ENCODE measurements at regions not wholly inside any gene's neighbourhood (a gene's known extent, or its start where the extent isn't known, plus 50 kb on each side); places are given as distances from the start of the nearest gene placed in this dataset.
"Not testable (repeated sequence)": the region's sequence is repeated elsewhere in the genome, so short reads cannot be mapped to it uniquely, and the experiment has no call there.

GRCh38 chr1:189755100-189755499 lies 722.6 kb downstream of the BRINP3 start:
- TF ChIP-seq POLR2A (IDR thresholded peaks at IDR 0.05); CTCF (IDR thresholded peaks at IDR 0.05 in 8 of 11, conservative IDR thresholded peaks at IDR 0.05 in 3 of 11): not testable (repeated sequence)
